ENCODE measurements at regions not wholly inside any gene's neighbourhood (a gene's known extent, or its start where the extent isn't known, plus 50 kb on each side); places are given as distances from the start of the nearest gene placed in this dataset.

GRCh38 chr4:22573198-22573597 lies 57.3 kb upstream of the ADGRA3 start:
- no peak overlapping the region for H3K27ac ChIP-seq
- no peaks in the 10 kb centered on the region for H3K4me1 ChIP-seq (ENCODE audit: low read depth)
- TF ChIP-seq CTCF (IDR thresholded peaks at IDR 0.05; ENCODE audit: low read depth, low read length), result no peak
- H3K27me3 ChIP-seq, result no peaks in the 10 kb centered on the region
- no peaks in the 10 kb centered on the region for H3K36me3 ChIP-seq
- no peak overlapping the region for H3K4me3 ChIP-seq
- peak; percentile 24 to 67 for DNase-seq (ENCODE audit: low read depth in 1 of 2, low spot score in 1 of 2)
- no peaks in the 10 kb centered on the region for H3K9me3 ChIP-seq (ENCODE audit: low read depth)

GRCh38 chr4:22573641-22574040 lies 57.8 kb upstream of the ADGRA3 start:
- H3K9me3 ChIP-seq (ENCODE audit: low read depth), result no peaks in the 10 kb centered on the region
- H3K4me1 ChIP-seq (ENCODE audit: low read depth), result no peaks in the 10 kb centered on the region
- no peak overlapping the region for H3K4me3 ChIP-seq
- no peak overlapping the region for H3K27ac ChIP-seq
- no peaks in the 10 kb centered on the region for H3K27me3 ChIP-seq
- no peak for TF ChIP-seq CTCF (IDR thresholded peaks at IDR 0.05; ENCODE audit: low read depth, low read length)
- no peak for DNase-seq (ENCODE audit: low read depth in 1 of 2, low spot score in 1 of 2)
- H3K36me3 ChIP-seq, result no peaks in the 10 kb centered on the region

- no peak for TF ChIP-seq CTCF (IDR thresholded peaks at IDR 0.05; ENCODE audit: low read depth, low read length)
- H3K4me1 ChIP-seq (ENCODE audit: low read depth), result no peaks in the 10 kb centered on the region
- no peaks in the 10 kb centered on the region for H3K27me3 ChIP-seq
- DNase-seq (ENCODE audit: low read depth in 1 of 2, low spot score in 1 of 2), result no peak
- no peaks in the 10 kb centered on the region for H3K36me3 ChIP-seq
- H3K27ac ChIP-seq, result no peak overlapping the region
- no peak overlapping the region for H3K4me3 ChIP-seq
- H3K9me3 ChIP-seq (ENCODE audit: low read depth), result no peaks in the 10 kb centered on the region
These were observed 58.6 kb upstream of the ADGRA3 start for GRCh38 chr4:22574424-22574823.

GRCh38 chr4:22574880-22575279 lies 59.0 kb upstream of the ADGRA3 start:
- H3K27me3 ChIP-seq, result no peaks in the 10 kb centered on the region
- no peak overlapping the region for H3K27ac ChIP-seq
- no peaks in the 10 kb centered on the region for H3K4me1 ChIP-seq (ENCODE audit: low read depth)
- no peaks in the 10 kb centered on the region for H3K36me3 ChIP-seq
- no peak overlapping the region for H3K4me3 ChIP-seq
- no peak for TF ChIP-seq CTCF (IDR thresholded peaks at IDR 0.05; ENCODE audit: low read depth, low read length)
- DNase-seq (ENCODE audit: low read depth in 1 of 2, low spot score in 1 of 2), result no peak
- no peaks in the 10 kb centered on the region for H3K9me3 ChIP-seq (ENCODE audit: low read depth)

- H3K9me3 ChIP-seq (ENCODE audit: low read depth), result no peaks in the 10 kb centered on the region
- no peaks in the 10 kb centered on the region for H3K27me3 ChIP-seq
- TF ChIP-seq CTCF (IDR thresholded peaks at IDR 0.05; ENCODE audit: low read depth, low read length), result no peak
- H3K27ac ChIP-seq, result no peak overlapping the region
- no peak overlapping the region for H3K4me3 ChIP-seq
- no peaks in the 10 kb centered on the region for H3K4me1 ChIP-seq (ENCODE audit: low read depth)
- no peaks in the 10 kb centered on the region for H3K36me3 ChIP-seq
- no peak for DNase-seq (ENCODE audit: low read depth in 1 of 2, low spot score in 1 of 2)
These were observed 71.4 kb upstream of the ADGRA3 start for GRCh38 chr4:22587253-22587652.

GRCh38 chr4:22593933-22594332 lies 78.1 kb upstream of the ADGRA3 start:
- Histone ChIP-seq H3K27me3 (no peaks in the 10 kb centered on the region), H3K4me3 (no peak overlapping the region), H3K27ac (no peak overlapping the region), H3K9me3 (ENCODE audit: low read depth) (no peaks in the 10 kb centered on the region), H3K4me1 (ENCODE audit: low read depth) (no peaks in the 10 kb centered on the region), H3K36me3 (no peaks in the 10 kb centered on the region)
- no peak for TF ChIP-seq CTCF (IDR thresholded peaks at IDR 0.05; ENCODE audit: low read depth, low read length)
- DNase-seq (ENCODE audit: low read depth in 1 of 2, low spot score in 1 of 2), result no peak

Measured in cardiac muscle cell (in vitro differentiated cells and primary cell).